HepG2 (cell line): ENCODE measurements at regions not wholly inside any gene's neighbourhood (a gene's known extent, or its start where the extent isn't known, plus 50 kb on each side); places are given as distances from the start of the nearest gene placed in this dataset.

Source experiments
- ATAC-seq: fragments of 200-7000 bp; cut with Tn5 transposase; 3 replicates; pipeline ENCODE4 v1.9.1; 2020; ENCODE audit warnings: mild to moderate bottlenecking, moderate library complexity
- BruUV-seq: library from RNA; stranded (reverse); fragments of 400-500 nt; replicated peaks from 2 replicates; lab custom pipeline; 2021; lab: Mats Ljungman, UMichigan
- CTCF ChIA-PET: fragments of 300-600 bp; formaldehyde crosslinking; extraction: SDS; loops from one replicate; lab custom pipeline; 2021; ENCODE audit warnings: low total read pairs, inconsistent platforms, low intra/inter-chr PET ratio; lab: Yijun Ruan, JAX
- POLR2A ChIA-PET: fragments of 350-600 bp; sonication (Branson Sonifier 250); formaldehyde crosslinking; loops from one replicate; lab custom pipeline; 2020; ENCODE audit warnings: antibody characterized with exemption, inconsistent platforms; lab: Yijun Ruan, JAX
- DNase-seq: peaks from one replicate; pipeline ENCODE4 v3.0.0-alpha.2; 2015; ENCODE audit warnings: low spot score
- FAIRE-seq: peaks from 3 replicates; lab custom pipeline; 2011; peaks lifted over from hg19 to GRCh38; lab: Jason Lieb, UNC
- H2AFZ ChIP-seq: one replicate; pipeline ENCODE4 v1.6.1; 2011; ENCODE audit warnings: low read length, inconsistent platforms
- H3K27ac ChIP-seq: fragments of 300-600 bp; 3 replicates; pipeline ENCODE4 v1.8.0; 2011; ENCODE audit warnings: mixed run types, mild to moderate bottlenecking, mixed read lengths, low read length, inconsistent platforms; ENCODE audit not compliant: insufficient read depth; ENCODE audit errors: extremely low read length
- H3K27me3 ChIP-seq, 2 experiments: fragments of 200-600 bp in 1 of 2; 2 replicates in 1 of 2; 3 replicates in 1 of 2; pipeline versions ENCODE4 v1.6.0 to v1.8.0; 2011; ENCODE audit warnings: low read length in 2 of 2, mild to moderate bottlenecking in 2 of 2, moderate library complexity in 2 of 2, inconsistent platforms in 1 of 2; ENCODE audit not compliant: insufficient read depth in 2 of 2, control insufficient read depth in 1 of 2
- H3K36me3 ChIP-seq, 2 experiments: fragments of 200-600 bp in 1 of 2; replicated peaks in 1 of 2; 2 replicates in 1 of 2; 3 replicates in 1 of 2; pipeline versions ENCODE4 v1.5.1 to v1.8.0; 2011; ENCODE audit warnings: low read length in 2 of 2, inconsistent platforms in 1 of 2; ENCODE audit not compliant: insufficient read depth in 2 of 2, control insufficient read depth in 1 of 2
- H3K4me1 ChIP-seq: 2 replicates; pipeline ENCODE4 v1.5.1; 2012; ENCODE audit warnings: low read length, inconsistent platforms; ENCODE audit not compliant: insufficient read depth
- H3K4me2 ChIP-seq: 2 replicates; pipeline ENCODE4 v1.6.0; 2011; ENCODE audit warnings: low read depth, low read length, inconsistent platforms
- H3K4me3 ChIP-seq, 3 experiments: fragments of 200-600 bp in 1 of 3; sonication (generic), shearing (Covaris generic) in 1 of 3; replicated peaks in 1 of 3; 2 replicates each; pipeline ENCODE4 v1.5.1; 2011 to 2016; ENCODE audit warnings: low read length in 3 of 3, inconsistent platforms in 2 of 3, low read depth in 2 of 3, mild to moderate bottlenecking in 2 of 3, control low read depth in 1 of 3, mixed read lengths in 1 of 3; ENCODE audit not compliant: insufficient read depth in 1 of 3
- H3K79me2 ChIP-seq: one replicate; pipeline ENCODE4 v1.6.1; 2011; ENCODE audit warnings: low read length, inconsistent platforms; ENCODE audit not compliant: insufficient read depth
- H3K9ac ChIP-seq: 2 replicates; pipeline ENCODE4 v1.6.0; 2011; ENCODE audit warnings: mild to moderate bottlenecking, low read depth, low read length, inconsistent platforms; ENCODE audit not compliant: insufficient read depth
- H3K9me3 ChIP-seq: 2 replicates; pipeline ENCODE4 v1.5.1; 2012; ENCODE audit warnings: mild to moderate bottlenecking, low read length
- H4K20me1 ChIP-seq: 2 replicates; pipeline ENCODE4 v1.6.0; 2011; ENCODE audit warnings: inconsistent platforms, mild to moderate bottlenecking, low read length, moderate library complexity; ENCODE audit not compliant: insufficient read depth
- AHDC1 ChIP-seq: sonication (generic); formaldehyde crosslinking; IDR thresholded peaks from 2 replicates; pipeline ENCODE4 v1.5.1; 2020; ENCODE audit warnings: mild to moderate bottlenecking, missing genetic modification reagents, borderline replicate concordance
- ARNT2 ChIP-seq: sonication (generic); formaldehyde crosslinking; IDR thresholded peaks from 2 replicates; pipeline ENCODE4 v1.8.0; 2022; ENCODE audit warnings: mild to moderate bottlenecking, low read depth, missing genetic modification reagents, moderate library complexity
- ARNTL ChIP-seq: sonication (generic); formaldehyde crosslinking; IDR thresholded peaks from 2 replicates; pipeline ENCODE4 v1.4.0; 2020; ENCODE audit warnings: mild to moderate bottlenecking, missing genetic modification reagents
- ATF4 ChIP-seq, 2 experiments: fragments of 450-650 bp in 1 of 2; sonication (generic) in 1 of 2; formaldehyde crosslinking; IDR thresholded peaks; 2 replicates each; pipeline versions ENCODE4 v1.5.0 to v1.8.0; 2020 to 2022; ENCODE audit warnings: mild to moderate bottlenecking in 1 of 2, missing genetic modification reagents in 1 of 2
- ATF7-NPFF ChIP-seq: sonication (generic); formaldehyde crosslinking; IDR thresholded peaks from 2 replicates; pipeline ENCODE4 v1.8.1; 2023; ENCODE audit warnings: mild to moderate bottlenecking, low read depth, missing genetic modification reagents, moderate library complexity
- ETV6 ChIP-seq: sonication (generic); formaldehyde crosslinking; conservative IDR thresholded peaks from 2 replicates; pipeline ENCODE4 v1.4.0; 2020; ENCODE audit warnings: missing genetic modification reagents
- GATAD1 ChIP-seq: IDR thresholded peaks from 2 replicates; pipeline ENCODE4 v1.6.1; 2016; ENCODE audit warnings: missing genetic modification reagents, missing compliant biosample characterization
- KDM5A ChIP-seq: fragments of 200-600 bp; sonication (generic); IDR thresholded peaks from 2 replicates; pipeline ENCODE4 v1.7.0; 2018; ENCODE audit warnings: antibody characterized with exemption, mild to moderate bottlenecking, low read length, borderline replicate concordance
- POLR2A ChIP-seq, 2 experiments: IDR thresholded peaks; 2 replicates each; pipeline ENCODE4 v1.6.1; 2011; ENCODE audit warnings: low read depth in 2 of 2, low read length in 2 of 2, mild to moderate bottlenecking in 1 of 2, moderate library complexity in 1 of 2; ENCODE audit not compliant: insufficient read depth in 1 of 2
- ZBTB20 ChIP-seq: sonication (generic); formaldehyde crosslinking; IDR thresholded peaks from 2 replicates; pipeline ENCODE4 v1.8.1; 2023; ENCODE audit warnings: missing genetic modification reagents, low read depth, mild to moderate bottlenecking, borderline replicate concordance
- ZSCAN29 ChIP-seq: sonication (generic); formaldehyde crosslinking; conservative IDR thresholded peaks from 2 replicates; pipeline ENCODE4 v1.4.0; 2020; ENCODE audit warnings: mild to moderate bottlenecking, missing genetic modification reagents
- WGBS: methylation state at CpG from one replicate; pipeline ENCODE4 v1.1.6; 2017; ENCODE audit warnings: low lambda C conversion rate; 5-methylcytosine and 5-hydroxymethylcytosine counted together
- in situ Hi-C: cut with HindIII; loops from 2 replicates; pipeline ENCODE4 v1.10.0; 2017; ENCODE audit warnings: low pct_unique_long_range_greater_than_20kb; ENCODE audit not compliant: extremely low pct_ligation_motif_present
- intact Hi-C: fragments of 100-400 bp; cut with micrococcal nuclease; formaldehyde crosslinking; loops from one replicate; pipeline ENCODE4 v1.10.0; 2022; ENCODE audit not compliant: unreplicated experiment
- TF ChIP-seq, protein P1 (sequence below): sonication (generic); formaldehyde crosslinking; IDR thresholded peaks from 2 replicates; pipeline ENCODE4 v1.5.1; 2020; ENCODE audit warnings: missing genetic modification reagents, mild to moderate bottlenecking, borderline replicate concordance

- intact Hi-C loops (no loop called here), in situ Hi-C loops (no loop called here)
- BruUV-seq = no TSS peak
- H3K36me3 ChIP-seq = no peaks in the 10 kb centered on the region
- no peak for ATAC-seq
- H3K4me3 ChIP-seq = no peak overlapping the region
- TF ChIP-seq ATF4 (CRISPR knock-in tag; IDR thresholded peaks at IDR 0.05) (no peak), POLR2A (IDR thresholded peaks at IDR 0.05; ENCODE audit: insufficient read depth in 1 of 2, low read depth in 2 of 2, low read length in 2 of 2) (no peak), ATF7-NPFF (CRISPR knock-in tag) (no peak), ZSCAN29 (CRISPR knock-in tag) (no peak), GATAD1 (CRISPR knock-in tag) (no peak), ARNT2 (CRISPR knock-in tag) (no peak), AHDC1 (CRISPR knock-in tag) (no peak), ETV6 (CRISPR knock-in tag) (no peak), ZBTB20 (CRISPR knock-in tag) (no peak), KDM5A (no peak), ARNTL (CRISPR knock-in tag) (no peak)
- TF ChIP-seq, protein P1, sequence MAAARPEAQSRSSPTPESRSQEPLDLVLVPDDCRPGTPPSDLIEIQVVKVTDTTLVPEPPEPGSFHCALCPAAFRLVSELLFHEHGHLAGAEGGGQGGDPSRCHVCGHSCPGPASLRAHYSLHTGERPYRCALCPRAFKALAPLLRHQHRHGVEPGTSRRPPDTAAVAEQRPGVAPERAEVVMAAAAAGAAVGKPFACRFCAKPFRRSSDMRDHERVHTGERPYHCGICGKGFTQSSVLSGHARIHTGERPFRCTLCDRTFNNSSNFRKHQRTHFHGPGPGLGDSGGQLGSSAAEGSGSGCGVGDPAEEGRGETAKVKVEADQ (CRISPR knock-in tag) = no peak
- TF ChIP-seq, all 625 proteins: peak for 0
- H3K9me3 ChIP-seq = no peaks in the 10 kb centered on the region
- no peaks in the 10 kb centered on the region for H3K79me2 ChIP-seq
- DNase-seq (no peak), FAIRE-seq (no peak)
- no peak overlapping the region for H3K4me2 ChIP-seq
- CTCF ChIA-PET = no interaction called here
- H3K4me1 ChIP-seq = no peaks in the 10 kb centered on the region
- POLR2A ChIA-PET = no interaction called here
- no peak overlapping the region for H2AFZ ChIP-seq
- peaks cover 0 to 9% of the 10 kb centered on the region in 2 experiments; a peak in 3 of 5 replicates for H3K27me3 ChIP-seq
- H4K20me1 ChIP-seq = no peaks in the 10 kb centered on the region
- H3K9ac ChIP-seq = no peak overlapping the region
- H3K27ac ChIP-seq = no peak overlapping the region
- 39% methylated on average over 9 of the region's 9 CpGs for WGBS
Measured at GRCh38 chr11:11220786-11221185, 132.3 kb downstream of the CSNK2A3 start.
